Endothelial cell of hepatic sinusoid (primary cell): ENCODE measurements at regions not wholly inside any gene's neighbourhood (a gene's known extent, or its start where the extent isn't known, plus 50 kb on each side); places are given as distances from the start of the nearest gene placed in this dataset.

Experiments used
- in situ Hi-C: cut with HindIII; loops from 2 replicates; pipeline ENCODE4 v1.10.0; 2017; ENCODE audit warnings: low sequenced_read_pairs

GRCh38 chr2:14684516-14684915 is 52.0 kb downstream of the LRATD1 start:
- in situ Hi-C loops: no loop called here

GRCh38 chr2:14690926-14691325 is 58.4 kb downstream of the LRATD1 start:
- in situ Hi-C loops: no loop called here

GRCh38 chr2:14693874-14694273 is 61.4 kb downstream of the LRATD1 start:
- in situ Hi-C loops: no loop called here

- in situ Hi-C loops: no loop called here
Measured at GRCh38 chr2:14700753-14701152, 68.2 kb downstream of the LRATD1 start.

- in situ Hi-C loops: no loop called here
Measured at GRCh38 chr2:14702258-14702657, 69.7 kb downstream of the LRATD1 start.

- in situ Hi-C loops: no loop called here
Measured at GRCh38 chr2:14706201-14706600, 73.7 kb downstream of the LRATD1 start.

DNA sequence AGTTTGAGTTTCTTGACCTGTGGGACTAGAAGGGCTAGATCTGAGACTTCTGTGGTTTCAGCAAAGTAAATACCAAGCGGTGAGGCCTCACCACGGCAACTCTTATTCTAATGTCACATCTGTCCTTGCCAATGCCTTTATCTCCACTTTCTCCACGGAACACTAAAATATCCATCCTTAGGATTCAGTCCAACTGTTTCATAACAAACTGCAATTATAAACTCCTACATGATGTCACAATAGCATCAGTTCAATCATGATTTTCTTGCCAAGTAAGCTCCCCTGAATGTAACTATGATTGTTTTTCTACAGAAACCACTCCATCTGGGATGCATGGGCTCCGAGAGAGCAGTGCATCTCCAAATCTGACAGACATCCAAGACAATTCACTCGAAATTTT is 79.6 kb downstream of the LRATD1 start:
- in situ Hi-C loops: no loop called here

- in situ Hi-C loops: no loop called here
Measured at GRCh38 chr2:14713248-14713647, 80.7 kb downstream of the LRATD1 start.

GRCh38 chr2:14715600-14715999 is 83.1 kb downstream of the LRATD1 start:
- in situ Hi-C loops: no loop called here

DNA sequence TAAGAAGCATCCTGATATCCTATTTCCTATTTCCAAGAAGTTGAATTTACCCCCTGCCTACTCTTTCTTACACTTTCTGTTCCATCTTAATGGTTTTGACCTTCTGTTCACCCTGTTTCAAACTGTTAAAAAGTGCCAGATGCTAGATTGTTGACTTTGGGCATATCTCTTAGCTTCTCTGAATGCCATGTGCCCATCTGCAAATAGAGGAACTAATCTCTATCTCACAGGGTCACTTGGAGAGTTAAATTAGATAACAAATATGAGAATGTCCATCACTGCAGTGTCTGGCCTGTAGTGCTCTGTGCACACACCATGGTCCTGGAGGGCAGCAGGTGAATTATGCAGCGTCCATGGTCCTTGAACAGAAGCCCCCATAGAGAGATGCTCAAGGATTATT is 83.8 kb downstream of the LRATD1 start:
- in situ Hi-C loops: no loop called here

DNA sequence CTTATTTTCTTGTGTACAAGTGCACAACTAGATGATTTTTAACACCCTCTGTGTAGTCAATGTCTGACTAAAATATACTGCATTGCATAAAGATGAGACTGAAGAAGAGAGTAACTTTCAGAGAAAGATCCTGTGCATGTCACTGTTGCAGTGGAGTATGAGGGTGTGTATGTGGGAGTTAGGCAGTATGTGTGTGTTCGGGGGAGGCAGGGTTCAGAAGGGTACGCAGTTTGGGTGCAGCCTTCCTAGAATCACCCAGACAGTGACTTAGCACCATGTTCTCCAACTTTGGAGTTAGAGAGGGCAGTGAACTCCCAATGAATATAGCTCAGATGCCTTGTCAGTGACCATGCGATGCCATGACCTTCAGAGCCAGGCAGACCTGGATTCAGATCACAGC is 84.6 kb downstream of the LRATD1 start:
- in situ Hi-C loops: no loop called here

DNA sequence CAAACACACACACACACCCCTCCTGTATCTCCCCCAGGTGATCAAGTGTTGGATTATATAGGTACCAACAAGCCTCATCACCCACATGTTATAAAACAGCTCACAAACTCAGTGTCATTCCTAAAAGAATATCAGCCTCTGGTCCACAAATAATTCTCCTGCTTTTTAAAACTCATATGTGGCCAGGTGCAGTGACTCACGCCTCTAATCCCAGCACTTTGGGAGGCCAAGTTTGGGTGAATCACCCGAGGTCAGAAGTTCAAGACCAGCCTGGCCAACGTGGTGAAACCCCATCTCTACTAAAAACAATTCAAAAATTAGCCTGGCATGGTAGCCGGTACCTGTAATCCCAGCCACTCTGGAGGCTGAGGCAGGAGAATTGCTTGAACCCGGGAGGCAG is 87.8 kb downstream of the LRATD1 start:
- in situ Hi-C loops: no loop called here

DNA sequence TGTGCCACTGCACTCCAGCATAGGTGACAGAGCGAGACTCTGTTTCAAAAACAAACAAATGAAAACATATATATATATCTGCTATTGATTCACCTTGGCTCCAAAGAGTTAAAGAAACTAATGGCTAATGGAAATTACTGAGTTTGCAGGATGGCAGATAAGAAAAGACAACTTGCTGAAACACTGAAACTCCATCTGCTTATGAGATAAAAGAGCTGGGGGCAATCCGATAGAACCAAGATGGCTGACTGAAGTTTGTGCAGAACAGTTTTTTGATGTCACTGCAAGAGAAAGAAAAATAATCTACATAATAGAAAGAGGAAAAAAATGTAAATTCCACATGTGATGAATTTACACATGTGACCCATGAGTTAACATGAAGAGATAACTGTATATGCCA is 88.2 kb downstream of the LRATD1 start:
- in situ Hi-C loops: no loop called here

DNA sequence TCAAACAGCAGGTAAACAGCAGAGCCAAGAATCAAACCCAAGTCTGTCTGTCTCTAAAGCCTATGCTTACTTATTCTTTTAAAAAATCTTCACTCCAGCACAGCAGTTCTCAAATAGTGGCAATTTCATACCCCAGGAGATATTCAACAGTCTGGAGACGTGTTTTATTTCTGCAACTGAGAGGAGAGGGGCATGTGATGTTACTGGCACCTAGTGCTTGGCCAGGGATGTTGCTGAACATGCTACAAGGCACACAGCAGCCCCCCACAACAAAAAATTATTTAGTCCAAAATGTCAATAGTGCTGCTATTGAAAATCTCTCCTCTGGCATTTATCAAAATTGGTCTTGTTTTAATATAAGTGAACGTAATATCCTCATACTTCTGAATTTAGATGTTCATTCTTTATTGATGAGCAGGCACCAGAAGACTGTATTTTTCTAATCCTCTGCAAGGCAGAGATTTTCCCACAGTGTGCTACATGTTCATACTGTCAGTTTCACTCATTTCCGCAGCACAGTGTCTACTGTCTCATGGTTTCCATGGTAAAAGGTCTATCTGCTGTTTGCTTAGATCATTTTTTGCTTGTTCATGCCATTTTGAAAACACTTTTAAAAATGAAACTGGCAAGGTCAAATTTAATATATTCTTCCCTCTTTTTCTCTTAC is 90.5 kb downstream of the LRATD1 start:
- in situ Hi-C loops: no loop called here

DNA sequence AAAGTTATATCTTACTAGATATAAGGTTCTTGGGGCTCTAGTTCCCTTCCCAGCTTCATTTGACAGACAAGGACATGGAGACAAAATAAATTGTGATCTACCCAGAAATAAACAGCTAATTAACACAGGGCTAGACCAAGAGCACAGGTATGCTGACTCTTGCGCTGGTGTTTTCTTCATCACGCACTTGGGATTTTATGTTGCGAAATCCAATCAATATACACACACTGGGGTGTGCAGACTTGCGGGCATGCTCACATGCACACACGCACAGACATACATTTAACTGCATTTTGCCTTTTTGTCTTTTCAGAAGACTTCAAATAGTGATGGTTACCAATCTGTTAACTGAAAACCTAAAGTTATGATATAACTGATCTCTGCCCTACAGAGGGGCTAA is 91.2 kb downstream of the LRATD1 start:
- in situ Hi-C loops: no loop called here

DNA sequence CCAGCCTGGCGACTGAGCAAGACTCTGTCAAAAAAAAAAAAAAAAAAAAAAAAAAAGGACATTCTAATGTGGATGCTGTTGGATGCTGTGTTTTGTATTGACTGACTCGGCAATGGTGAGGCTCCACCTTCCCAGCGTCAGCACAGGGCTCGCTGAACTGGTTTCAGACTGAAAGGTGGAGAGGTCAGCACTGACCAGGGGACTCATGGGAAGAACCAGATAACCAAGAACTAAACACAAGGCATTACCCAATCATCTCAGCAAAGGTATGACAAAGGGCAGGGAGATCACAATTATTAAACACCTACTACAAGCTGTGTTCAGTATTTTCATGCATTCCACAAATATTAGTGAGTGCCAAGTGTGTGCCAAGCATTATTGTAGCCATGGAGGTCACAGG is 103.2 kb downstream of the LRATD1 start:
- in situ Hi-C loops: no loop called here

DNA sequence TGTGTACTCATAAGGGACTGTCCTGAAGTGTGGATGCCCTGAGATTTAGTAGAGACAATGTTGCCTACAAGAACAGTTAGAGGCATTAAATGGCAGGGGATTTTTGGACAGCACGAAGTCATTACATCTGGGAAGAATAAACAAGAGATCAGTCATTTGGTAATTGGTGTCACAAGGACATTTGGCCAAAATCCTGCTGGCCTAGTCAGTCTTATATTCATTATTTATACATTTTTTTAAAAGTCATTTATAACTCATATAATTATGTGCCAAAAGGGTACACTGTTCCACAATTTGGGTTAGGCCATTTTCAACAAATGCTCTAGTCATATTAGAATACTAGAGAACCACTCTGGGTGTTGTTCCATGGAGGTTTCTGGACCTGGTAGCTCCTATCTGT is 104.7 kb downstream of the LRATD1 start:
- in situ Hi-C loops: no loop called here

DNA sequence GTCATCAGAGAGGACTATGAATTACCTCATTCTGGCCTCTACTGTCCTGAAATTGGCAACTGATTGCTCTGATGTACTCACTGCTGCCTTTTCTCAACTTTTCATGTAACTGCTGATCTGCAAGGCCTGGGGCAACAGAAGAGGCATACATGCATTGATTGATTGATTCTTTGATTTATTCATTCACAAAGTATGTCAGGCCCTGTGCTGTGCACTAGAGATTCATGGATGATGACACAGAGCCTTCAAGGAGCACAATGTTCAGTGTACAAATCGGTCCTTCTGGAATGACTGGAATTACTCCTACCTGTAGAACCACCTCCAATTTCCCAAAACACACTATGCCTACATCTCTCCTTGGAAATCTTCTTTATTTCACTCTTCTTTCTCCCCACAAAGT is 111.3 kb downstream of the LRATD1 start:
- in situ Hi-C loops: no loop called here

DNA sequence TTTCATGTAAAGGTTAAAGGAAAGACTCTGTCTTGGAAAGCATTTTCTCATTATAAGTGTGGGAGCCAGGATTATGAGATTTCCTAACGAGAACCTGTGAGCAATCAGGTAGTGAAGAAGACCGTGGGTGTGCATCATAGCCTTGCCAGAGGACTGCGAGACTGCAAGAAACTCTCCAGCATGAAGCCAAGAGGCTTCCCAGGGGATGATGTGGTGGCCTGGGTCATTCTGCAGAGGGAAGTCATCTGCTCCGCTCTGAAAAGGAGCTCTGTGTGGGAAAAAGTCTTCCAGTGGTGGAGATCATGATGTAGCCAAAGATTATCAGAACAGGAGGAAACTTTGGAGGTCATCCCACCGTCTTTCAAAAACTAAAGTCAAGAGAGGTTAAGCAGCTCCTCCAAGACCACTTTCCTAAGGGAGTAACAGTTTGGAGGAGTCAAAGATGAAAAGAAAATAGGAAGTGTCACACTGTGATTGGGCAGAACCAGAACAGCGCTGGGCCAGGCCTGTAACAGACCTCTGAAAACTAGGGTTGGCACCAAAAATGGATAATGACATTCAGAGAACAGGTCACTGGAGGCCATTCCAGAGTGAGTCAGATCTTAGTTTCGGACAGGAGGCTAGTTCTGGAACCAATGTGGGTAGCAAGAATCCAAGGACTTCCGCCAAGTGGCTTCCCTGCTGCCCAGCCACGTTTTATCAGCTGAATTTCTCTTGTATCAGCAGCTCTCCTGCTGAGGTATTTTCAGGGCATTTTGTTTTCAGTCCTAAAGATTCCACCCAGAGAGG is 113.0 kb downstream of the LRATD1 start:
- in situ Hi-C loops: no loop called here

DNA sequence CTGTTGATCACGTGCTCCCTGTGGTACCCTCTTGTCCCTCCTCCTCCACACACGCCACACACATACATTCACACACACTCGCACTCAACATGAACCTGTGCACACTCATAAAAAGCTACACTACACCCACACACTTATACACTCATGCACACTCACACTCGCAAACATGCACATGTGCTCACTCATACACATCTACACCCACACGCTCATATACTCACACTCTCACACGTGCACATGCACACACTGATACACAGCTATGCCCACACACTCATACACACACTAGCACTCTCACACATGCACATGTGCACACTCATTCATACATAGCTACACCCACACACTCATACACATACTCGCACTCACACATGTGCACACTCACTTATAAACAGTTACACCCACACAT is 113.6 kb downstream of the LRATD1 start:
- in situ Hi-C loops: no loop called here

DNA sequence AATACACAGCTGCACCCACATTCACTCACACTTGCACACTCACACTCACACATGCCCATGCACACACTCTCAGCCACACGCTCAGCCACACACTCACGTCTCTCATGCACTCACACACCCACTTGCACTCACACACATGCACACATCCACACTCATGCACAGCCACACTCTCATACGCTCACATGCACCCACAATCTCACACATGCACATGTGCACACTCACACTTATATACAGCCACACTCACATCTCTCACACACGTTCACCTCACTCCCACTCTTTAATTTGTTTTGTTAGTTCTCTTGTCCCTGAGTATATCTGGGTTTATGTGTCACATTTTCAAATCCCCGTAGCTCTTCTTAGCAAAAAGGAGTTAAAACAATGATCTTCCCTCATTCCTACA is 114.9 kb downstream of the LRATD1 start:
- in situ Hi-C loops: no loop called here

GRCh38 chr2:14749884-14750283 is 117.4 kb downstream of the LRATD1 start:
- in situ Hi-C loops: no loop called here

DNA sequence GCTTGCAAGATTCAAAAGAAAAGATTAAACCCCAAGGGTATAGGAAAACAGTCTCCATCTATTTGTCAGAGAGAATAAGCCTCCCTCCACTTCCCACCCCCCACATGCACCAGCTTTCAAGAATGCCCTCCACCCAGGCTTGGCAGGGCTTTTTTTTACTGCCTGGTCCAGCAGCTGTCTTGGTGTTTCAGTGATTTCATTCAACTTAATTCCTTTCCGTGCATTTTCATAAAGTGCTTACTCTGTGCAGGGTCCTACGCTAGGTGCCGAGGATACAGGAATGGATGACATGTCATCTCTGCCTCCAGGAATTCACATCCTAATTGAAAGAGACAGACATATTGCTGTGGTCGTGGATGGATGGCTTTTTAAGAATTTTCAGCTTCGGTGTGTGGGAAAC is 117.9 kb downstream of the LRATD1 start:
- in situ Hi-C loops: no loop called here
